Stomach (tissue), 8 donors: ENCODE measurements at regions not wholly inside any gene's neighbourhood (a gene's known extent, or its start where the extent isn't known, plus 50 kb on each side); places are given as distances from the start of the nearest gene placed in this dataset.

Experiments
- DNase-seq, 2 donors: peaks; one replicate each; pipeline versions ENCODE4 v3.0.0 to v3.0.0-alpha.2; 2013 to 2019
- H3K27ac ChIP-seq, 5 donors: fragments of 200-600 bp in 4 of 5; sonication (generic) in 4 of 5; one replicate each; pipeline ENCODE4 v1.5.1; 2013 to 2019; ENCODE audit warnings: mild to moderate bottlenecking in 1 of 5, moderate library complexity in 1 of 5
- H3K27me3 ChIP-seq, 3 donors: fragments of 200-600 bp; sonication (generic); one replicate each; pipeline ENCODE4 v1.5.1; 2017 to 2019; ENCODE audit warnings: mixed run types in 1 of 3
- H3K36me3 ChIP-seq, 4 donors: fragments of 200-600 bp; sonication (generic); 1 replicate in 3 of 4; 2 replicates in 1 of 4; pipeline ENCODE4 v1.5.1; 2016 to 2019
- H3K4me1 ChIP-seq, 4 donors: fragments of 200-600 bp; sonication (generic); one replicate each; pipeline ENCODE4 v1.5.1; 2016 to 2019
- H3K4me3 ChIP-seq, 4 donors: fragments of 200-600 bp; sonication (generic) in 3 of 4; one replicate each; pipeline ENCODE4 v1.5.1; 2016 to 2019; ENCODE audit warnings: mild to moderate bottlenecking in 1 of 4
- H3K9me3 ChIP-seq, 4 donors: fragments of 200-600 bp; sonication (generic); one replicate each; pipeline ENCODE4 v1.5.1; 2016 to 2019
- EP300 ChIP-seq: sonication (generic); formaldehyde crosslinking; IDR thresholded peaks from one replicate; pipeline ENCODE4 v1.6.1; 2017; ENCODE audit warnings: antibody characterized with exemption
- POLR2A ChIP-seq, 4 donors: fragments of 450-650 bp; IDR thresholded peaks; one replicate each; pipeline ENCODE4 v1.6.1; 2016; ENCODE audit warnings: antibody characterized with exemption in 4 of 4, control low read depth in 2 of 4, mild to moderate bottlenecking in 1 of 4, moderate library complexity in 1 of 4
- POLR2AphosphoS5 ChIP-seq, 3 donors: sonication (generic); formaldehyde crosslinking; IDR thresholded peaks; one replicate each; pipeline ENCODE4 v1.6.1; 2016; ENCODE audit warnings: antibody characterized with exemption in 3 of 3
- WGBS, 5 donors: extraction: QIAGEN DNeasy Blood & Tissue Kit in 3 of 5; methylation state at CpG; one replicate each; pipeline versions ENCODE4 v1.1.5 to v1.1.7; 2013 to 2018; 5-methylcytosine and 5-hydroxymethylcytosine counted together
- intact Hi-C: fragments of 100-400 bp; cut with DNase I; formaldehyde crosslinking; loops from one replicate; pipeline ENCODE4 v1.15.1; 2023; ENCODE audit warnings: low total_unique reads
- TF ChIP-seq, protein P1 (sequence below), 7 experiments: fragments of 450-650 bp in 4 of 7; fragments of 200-600 bp in 3 of 7; sonication (generic) in 3 of 7; IDR thresholded peaks; one replicate each; pipeline ENCODE4 v1.5.1; 2016 to 2019; ENCODE audit warnings: antibody characterized with exemption in 7 of 7, control low read depth in 2 of 7, mild to moderate bottlenecking in 1 of 7
- donor health status: healthy with polysubstance abuse.
- donor health status: Bipolar disorder and iron deficiency.
- donor health status: healthy.

- Histone ChIP-seq H3K4me3 (no peak overlapping the region), H3K9me3 (peaks cover 0 to 53% (median 35%) of the 10 kb centered on the region in 4 donors), H3K36me3 (no peaks in the 10 kb centered on the region), H3K4me1 (no peaks in the 10 kb centered on the region), H3K27ac (no peak overlapping the region), H3K27me3 (peaks cover 0 to 41% (median 16%) of the 10 kb centered on the region in 3 donors)
- WGBS, 5 donors: 54 to 72% (median 66%) methylated on average over 3 of the region's 3 CpGs
- intact Hi-C loops: no loop called here
- no peak for TF ChIP-seq EP300
- TF ChIP-seq POLR2A (IDR thresholded peaks at IDR 0.05): no peak
- DNase-seq: no peak
Measured at GRCh38 chr20:57076951-57077350, 189.5 kb downstream of the BMP7 start.

DNA sequence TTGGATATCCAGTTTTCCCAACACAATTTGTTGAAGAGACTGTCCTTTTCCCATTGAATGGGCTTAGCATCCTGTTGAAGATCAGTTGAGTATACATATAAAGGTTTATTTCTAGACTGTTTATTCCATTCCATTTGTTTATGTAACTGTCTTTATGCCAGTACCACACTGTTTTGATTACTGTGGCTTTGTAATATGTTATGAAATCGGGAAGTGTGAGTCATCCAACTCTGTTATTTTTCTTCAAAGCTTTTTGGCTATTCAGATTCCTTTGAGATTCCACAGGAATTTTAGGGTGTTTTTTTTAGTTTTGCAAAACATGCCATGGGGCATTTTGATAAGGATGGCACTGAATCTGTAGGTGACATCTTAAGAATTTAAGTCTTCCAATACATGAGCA, 188.3 kb downstream of the BMP7 start:
- H3K27ac ChIP-seq: no peak overlapping the region
- TF ChIP-seq, protein P1, sequence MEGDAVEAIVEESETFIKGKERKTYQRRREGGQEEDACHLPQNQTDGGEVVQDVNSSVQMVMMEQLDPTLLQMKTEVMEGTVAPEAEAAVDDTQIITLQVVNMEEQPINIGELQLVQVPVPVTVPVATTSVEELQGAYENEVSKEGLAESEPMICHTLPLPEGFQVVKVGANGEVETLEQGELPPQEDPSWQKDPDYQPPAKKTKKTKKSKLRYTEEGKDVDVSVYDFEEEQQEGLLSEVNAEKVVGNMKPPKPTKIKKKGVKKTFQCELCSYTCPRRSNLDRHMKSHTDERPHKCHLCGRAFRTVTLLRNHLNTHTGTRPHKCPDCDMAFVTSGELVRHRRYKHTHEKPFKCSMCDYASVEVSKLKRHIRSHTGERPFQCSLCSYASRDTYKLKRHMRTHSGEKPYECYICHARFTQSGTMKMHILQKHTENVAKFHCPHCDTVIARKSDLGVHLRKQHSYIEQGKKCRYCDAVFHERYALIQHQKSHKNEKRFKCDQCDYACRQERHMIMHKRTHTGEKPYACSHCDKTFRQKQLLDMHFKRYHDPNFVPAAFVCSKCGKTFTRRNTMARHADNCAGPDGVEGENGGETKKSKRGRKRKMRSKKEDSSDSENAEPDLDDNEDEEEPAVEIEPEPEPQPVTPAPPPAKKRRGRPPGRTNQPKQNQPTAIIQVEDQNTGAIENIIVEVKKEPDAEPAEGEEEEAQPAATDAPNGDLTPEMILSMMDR (IDR thresholded peaks at IDR 0.05): no peak
- TF ChIP-seq POLR2AphosphoS5 (IDR thresholded peaks at IDR 0.05): no peak
- no peak for TF ChIP-seq POLR2A (IDR thresholded peaks at IDR 0.05)
- no peak for TF ChIP-seq EP300
- no peaks in the 10 kb centered on the region for H3K36me3 ChIP-seq
- no peaks in the 10 kb centered on the region for H3K4me1 ChIP-seq
- intact Hi-C loops: no loop called here
- H3K27me3 ChIP-seq: peaks cover 0 to 38% (median 4%) of the 10 kb centered on the region in 3 donors
- H3K4me3 ChIP-seq: no peak overlapping the region
- H3K9me3 ChIP-seq: peaks cover 0 to 53% (median 35%) of the 10 kb centered on the region in 4 donors
- DNase-seq: no peak
- WGBS, 5 donors: 73 to 82% (median 81%) methylated on average over 1 of the region's 1 CpG

DNA sequence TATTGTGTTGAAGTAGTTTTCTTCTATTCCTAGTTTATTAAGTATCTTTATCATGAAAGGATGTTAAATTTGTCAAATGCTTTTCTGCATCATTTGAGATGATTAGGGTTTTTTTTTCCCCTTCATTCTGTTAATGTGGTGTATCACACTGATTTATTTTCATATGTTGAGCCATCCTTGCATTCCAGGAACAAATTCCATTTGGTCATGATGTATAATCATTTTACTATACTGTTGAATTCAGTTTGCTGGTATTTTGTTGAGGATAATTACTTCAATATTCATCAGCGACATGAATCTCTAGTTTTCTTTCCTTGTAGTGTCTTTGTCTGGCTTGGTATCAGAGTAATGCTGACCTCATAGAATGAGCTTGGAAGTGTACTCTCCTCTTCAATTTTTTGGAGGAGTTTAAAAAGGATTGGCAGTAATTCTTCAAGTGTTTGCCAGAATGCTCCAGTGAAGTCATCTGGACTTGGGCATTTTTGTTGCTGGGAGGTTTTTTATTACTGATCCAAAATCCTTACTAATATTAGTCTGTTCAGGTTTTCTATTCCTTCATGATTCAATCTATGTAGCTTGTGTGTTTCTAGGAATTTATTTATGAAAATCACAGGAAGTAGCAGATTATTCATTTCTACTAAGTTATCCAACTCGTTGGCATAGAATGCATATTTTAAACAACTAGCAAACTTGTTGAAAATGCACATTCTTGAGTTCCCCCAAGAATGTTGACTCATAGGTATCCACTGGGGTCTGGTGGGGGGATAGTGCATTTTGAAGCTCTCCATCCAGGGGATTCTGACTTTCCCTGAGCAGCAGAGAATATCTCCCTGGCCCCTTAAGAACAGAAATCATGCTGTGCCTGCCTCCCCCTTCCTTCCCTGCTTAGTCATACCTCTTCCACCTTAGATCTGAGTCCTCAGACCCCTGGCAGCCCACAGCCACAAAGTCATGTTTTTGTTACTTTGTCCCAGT, 187.1 kb downstream of the BMP7 start:
- 39 to 65% (median 62%) methylated on average over 2 of the region's 2 CpGs for WGBS, 5 donors
- intact Hi-C loops: no loop called here
- Histone ChIP-seq H3K36me3 (no peaks in the 10 kb centered on the region), H3K9me3 (peaks cover 0 to 53% (median 35%) of the 10 kb centered on the region in 4 donors), H3K4me3 (no peak overlapping the region), H3K4me1 (no peaks in the 10 kb centered on the region), H3K27me3 (peaks cover 0 to 28% (median under 1%) of the 10 kb centered on the region in 3 donors), H3K27ac (no peak overlapping the region)
- no peak for TF ChIP-seq EP300
- TF ChIP-seq POLR2A (IDR thresholded peaks at IDR 0.05): no peak
- TF ChIP-seq, protein P1 (IDR thresholded peaks at IDR 0.05): no peak
- no peak for TF ChIP-seq POLR2AphosphoS5 (IDR thresholded peaks at IDR 0.05)
- no peak for DNase-seq

DNA sequence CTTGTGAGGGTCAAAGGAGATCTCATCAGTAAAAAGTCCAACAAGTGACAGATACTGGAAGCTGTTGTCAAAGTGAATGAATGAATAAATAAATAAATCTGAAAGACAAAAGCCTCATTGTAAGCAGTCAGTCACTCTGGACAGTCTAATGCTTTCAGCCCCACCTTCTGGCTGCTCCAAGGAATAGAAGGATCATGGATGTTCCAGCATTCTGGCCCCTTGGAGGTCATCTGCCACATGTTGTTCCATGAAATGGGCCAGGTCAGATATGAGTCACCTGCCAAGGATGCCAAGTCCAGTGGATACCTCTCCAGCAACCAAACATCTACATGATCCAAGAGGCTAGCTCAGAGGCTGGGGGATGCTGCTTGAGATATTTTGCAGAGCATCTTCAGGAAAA, 185.6 kb downstream of the BMP7 start:
- H3K9me3 ChIP-seq: peaks cover 0 to 52% (median 35%) of the 10 kb centered on the region in 4 donors
- no peak overlapping the region for H3K27ac ChIP-seq
- H3K4me1 ChIP-seq: no peaks in the 10 kb centered on the region
- H3K27me3 ChIP-seq: peaks cover 0 to 27% (median 0%) of the 10 kb centered on the region in 3 donors
- H3K4me3 ChIP-seq: no peak overlapping the region
- TF ChIP-seq, protein P1 (IDR thresholded peaks at IDR 0.05): no peak
- TF ChIP-seq POLR2AphosphoS5 (IDR thresholded peaks at IDR 0.05): no peak
- TF ChIP-seq EP300: no peak
- TF ChIP-seq POLR2A (IDR thresholded peaks at IDR 0.05): no peak
- H3K36me3 ChIP-seq: no peaks in the 10 kb centered on the region
- intact Hi-C loops: no loop called here
- DNase-seq: no peak
